ENCODE measurements at regions not wholly inside any gene's neighbourhood (a gene's known extent, or its start where the extent isn't known, plus 50 kb on each side); places are given as distances from the start of the nearest gene placed in this dataset.

DNA sequence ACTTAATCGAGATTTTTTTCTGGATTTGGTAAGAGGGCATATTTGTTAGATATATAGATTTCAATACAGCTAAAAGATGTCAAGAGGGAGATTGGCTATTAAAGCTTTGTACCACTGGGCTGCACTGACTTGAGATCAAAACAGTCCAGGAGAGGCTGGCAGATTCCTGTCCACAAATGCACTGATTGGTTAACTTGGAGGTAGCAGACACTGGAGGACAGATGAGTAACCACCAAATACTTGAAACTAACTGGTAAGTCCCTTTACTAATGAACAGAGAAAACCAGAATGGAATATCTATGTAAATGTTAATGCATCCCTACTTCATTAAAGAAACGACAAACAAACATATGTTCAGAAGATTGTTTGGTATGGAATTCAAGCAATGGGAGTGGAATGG, 416.6 kb downstream of the LRIG3 start:
- TF ChIP-seq CTCF (IDR thresholded peaks at IDR 0.05; ENCODE audit: low read depth, low read length) (no peak), EZH2phosphoT487 (IDR thresholded peaks at IDR 0.05; ENCODE audit: low read depth) (no peak)
